ENCODE measurements at regions not wholly inside any gene's neighbourhood (a gene's known extent, or its start where the extent isn't known, plus 50 kb on each side); places are given as distances from the start of the nearest gene placed in this dataset.

- Histone ChIP-seq H3K27me3 (ENCODE audit: control insufficient read depth in 1 of 2, insufficient read depth in 2 of 2, low read length in 1 of 2) (no peaks in the 10 kb centered on the region), H3K9me3 (ENCODE audit: control insufficient read depth, low read length) (no peaks in the 10 kb centered on the region), H3K4me3 (ENCODE audit: low read length in 2 of 2) (no peak overlapping the region), H3K4me1 (ENCODE audit: control insufficient read depth in 1 of 2, insufficient read depth in 2 of 2, low read length in 2 of 2) (no peaks in the 10 kb centered on the region), H3K36me3 (ENCODE audit: control insufficient read depth in 1 of 2, insufficient read depth in 2 of 2, low read length in 1 of 2) (no peaks in the 10 kb centered on the region), H3K27ac (ENCODE audit: low read depth in 1 of 2, low read length in 2 of 2) (no peak overlapping the region)
- ATAC-seq (ENCODE audit: low FRiP score) (no peak), DNase-seq (no peak)
- WGBS, 2 donors = 49 to 56% methylated on average over 1 of the region's 1 CpG
- intact Hi-C loops (cut with DNase I) = no loop called here
These were observed 1077.3 kb upstream of the TMEFF2 start for GRCh38 chr2:193272011-193272410.

DNA sequence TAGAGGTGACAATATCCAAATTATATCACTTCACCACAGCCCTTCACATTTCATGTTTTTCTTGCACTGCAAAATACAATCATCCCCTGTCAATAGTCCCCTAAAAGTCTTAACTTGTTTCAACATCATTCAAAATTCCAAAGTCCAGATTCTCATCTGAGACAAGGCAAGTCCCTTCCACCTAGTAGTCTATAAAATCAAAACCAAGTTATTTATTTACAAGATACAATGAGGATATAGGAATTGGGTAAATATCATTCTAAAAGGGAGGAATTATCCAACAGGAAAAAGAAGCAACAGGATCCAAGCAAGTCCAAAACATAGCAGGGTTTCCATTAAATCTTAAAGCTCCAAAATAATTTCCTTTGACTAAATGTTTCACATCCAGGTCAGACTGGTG is 1076.1 kb upstream of the TMEFF2 start:
- Histone ChIP-seq H3K9me3 (ENCODE audit: control insufficient read depth, low read length) (no peaks in the 10 kb centered on the region), H3K36me3 (ENCODE audit: control insufficient read depth in 1 of 2, insufficient read depth in 2 of 2, low read length in 1 of 2) (no peaks in the 10 kb centered on the region), H3K4me1 (ENCODE audit: control insufficient read depth in 1 of 2, insufficient read depth in 2 of 2, low read length in 2 of 2) (no peaks in the 10 kb centered on the region), H3K27ac (ENCODE audit: low read depth in 1 of 2, low read length in 2 of 2) (no peak overlapping the region), H3K27me3 (ENCODE audit: control insufficient read depth in 1 of 2, insufficient read depth in 2 of 2, low read length in 1 of 2) (no peaks in the 10 kb centered on the region), H3K4me3 (ENCODE audit: low read length in 2 of 2) (no peak overlapping the region)
- DNase-seq = no peak
- no peak for ATAC-seq (ENCODE audit: low FRiP score)
- intact Hi-C loops (cut with DNase I) = no loop called here

DNA sequence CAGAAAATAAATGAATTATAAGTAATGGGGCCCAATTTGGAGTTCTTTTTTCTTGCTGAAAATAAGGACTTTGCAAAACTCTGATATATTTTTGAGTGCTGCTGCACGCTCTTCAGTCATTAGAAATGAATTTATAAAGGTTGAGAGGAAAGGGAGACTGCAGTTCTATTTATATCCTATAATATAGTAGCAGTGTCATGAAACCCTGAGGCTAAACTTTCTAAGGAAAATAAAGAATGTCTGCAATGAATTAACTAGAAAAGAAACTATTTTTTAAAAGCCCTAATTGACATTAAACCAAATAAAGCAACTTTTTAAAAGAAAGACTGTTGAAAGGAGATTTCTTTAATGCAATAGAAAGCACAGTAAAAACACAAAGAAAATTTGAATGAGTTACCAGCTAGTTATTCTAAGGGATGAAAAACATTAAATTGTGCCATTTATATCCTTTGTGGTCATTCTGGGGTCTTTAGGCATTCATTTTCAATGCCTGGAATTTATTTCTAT is 1072.8 kb upstream of the TMEFF2 start:
- WGBS, 2 donors = 9 to 20% methylated on average over 1 of the region's 1 CpG
- H3K9me3 ChIP-seq (ENCODE audit: control insufficient read depth, low read length) = no peaks in the 10 kb centered on the region
- no peaks in the 10 kb centered on the region for H3K36me3 ChIP-seq (ENCODE audit: control insufficient read depth in 1 of 2, insufficient read depth in 2 of 2, low read length in 1 of 2)
- no peaks in the 10 kb centered on the region for H3K4me1 ChIP-seq (ENCODE audit: control insufficient read depth in 1 of 2, insufficient read depth in 2 of 2, low read length in 2 of 2)
- no peak for ATAC-seq (ENCODE audit: low FRiP score)
- no peak for DNase-seq
- no peak overlapping the region for H3K27ac ChIP-seq (ENCODE audit: low read depth in 1 of 2, low read length in 2 of 2)
- intact Hi-C loops (cut with DNase I) = no loop called here
- H3K4me3 ChIP-seq (ENCODE audit: low read length in 2 of 2) = no peak overlapping the region
- H3K27me3 ChIP-seq (ENCODE audit: control insufficient read depth in 1 of 2, insufficient read depth in 2 of 2, low read length in 1 of 2) = no peaks in the 10 kb centered on the region

DNA sequence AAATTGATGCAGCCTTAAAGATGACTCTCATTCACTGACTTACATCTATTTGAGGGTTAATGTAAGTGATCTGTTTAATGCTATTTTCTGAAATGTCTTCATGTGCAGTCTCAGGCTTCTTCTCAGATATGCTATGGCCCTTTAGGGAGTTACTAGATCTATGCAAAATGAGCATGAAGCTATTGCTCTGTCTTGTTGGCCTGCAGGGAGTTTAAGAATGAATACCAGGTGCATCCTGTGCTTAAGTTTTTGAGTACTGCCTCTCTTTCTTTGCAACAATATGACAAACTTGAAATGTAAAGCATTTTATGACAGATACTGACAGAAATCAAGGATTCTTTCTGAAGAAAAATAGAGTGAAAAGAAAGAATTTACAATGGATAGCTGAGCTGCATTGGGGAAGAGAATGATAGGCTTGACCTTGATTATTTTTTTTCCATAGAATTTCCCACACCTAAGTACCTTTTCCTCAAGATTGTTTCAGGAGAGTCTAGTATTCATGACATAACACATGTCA is 1058.3 kb upstream of the TMEFF2 start:
- Histone ChIP-seq H3K27ac (ENCODE audit: low read depth in 1 of 2, low read length in 2 of 2) (no peak overlapping the region), H3K27me3 (ENCODE audit: control insufficient read depth in 1 of 2, insufficient read depth in 2 of 2, low read length in 1 of 2) (no peaks in the 10 kb centered on the region), H3K36me3 (ENCODE audit: control insufficient read depth in 1 of 2, insufficient read depth in 2 of 2, low read length in 1 of 2) (no peaks in the 10 kb centered on the region), H3K4me3 (ENCODE audit: low read length in 2 of 2) (no peak overlapping the region), H3K4me1 (ENCODE audit: control insufficient read depth in 1 of 2, insufficient read depth in 2 of 2, low read length in 2 of 2) (no peaks in the 10 kb centered on the region), H3K9me3 (ENCODE audit: control insufficient read depth, low read length) (no peaks in the 10 kb centered on the region)
- intact Hi-C loops (cut with DNase I) = no loop called here
- no peak for DNase-seq
- ATAC-seq (ENCODE audit: low FRiP score) = no peak

DNA sequence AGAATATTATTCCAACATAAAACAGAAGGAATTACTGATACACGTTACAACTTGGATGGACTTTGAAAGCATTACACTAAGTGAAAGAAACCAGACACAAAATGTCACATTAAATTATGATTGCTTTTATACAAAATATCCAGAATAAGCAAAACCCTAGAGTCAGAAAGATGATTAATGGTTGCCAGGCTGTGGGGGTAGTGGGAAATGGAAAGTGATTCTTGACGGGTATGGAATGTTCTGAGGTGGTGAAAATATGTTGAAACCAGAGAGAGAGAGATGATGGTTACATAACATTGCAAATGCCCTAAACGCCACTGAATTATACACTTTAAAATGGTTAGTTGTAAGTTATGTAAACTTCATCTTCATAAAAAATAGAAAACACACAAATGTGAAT is 1057.2 kb upstream of the TMEFF2 start:
- no peak overlapping the region for H3K27ac ChIP-seq (ENCODE audit: low read depth in 1 of 2, low read length in 2 of 2)
- WGBS, 2 donors = 4 to 5% methylated on average over 3 of the region's 3 CpGs
- DNase-seq (no peak), ATAC-seq (ENCODE audit: low FRiP score) (no peak)
- intact Hi-C loops (cut with DNase I) = no loop called here
- H3K4me3 ChIP-seq (ENCODE audit: low read length in 2 of 2) = no peak overlapping the region
- H3K27me3 ChIP-seq (ENCODE audit: control insufficient read depth in 1 of 2, insufficient read depth in 2 of 2, low read length in 1 of 2) = no peaks in the 10 kb centered on the region
- no peaks in the 10 kb centered on the region for H3K36me3 ChIP-seq (ENCODE audit: control insufficient read depth in 1 of 2, insufficient read depth in 2 of 2, low read length in 1 of 2)
- H3K4me1 ChIP-seq (ENCODE audit: control insufficient read depth in 1 of 2, insufficient read depth in 2 of 2, low read length in 2 of 2) = no peaks in the 10 kb centered on the region
- H3K9me3 ChIP-seq (ENCODE audit: control insufficient read depth, low read length) = no peaks in the 10 kb centered on the region

- Histone ChIP-seq H3K36me3 (ENCODE audit: control insufficient read depth in 1 of 2, insufficient read depth in 2 of 2, low read length in 1 of 2) (no peaks in the 10 kb centered on the region), H3K27me3 (ENCODE audit: control insufficient read depth in 1 of 2, insufficient read depth in 2 of 2, low read length in 1 of 2) (no peaks in the 10 kb centered on the region), H3K4me1 (ENCODE audit: control insufficient read depth in 1 of 2, insufficient read depth in 2 of 2, low read length in 2 of 2) (no peaks in the 10 kb centered on the region), H3K9me3 (ENCODE audit: control insufficient read depth, low read length) (no peaks in the 10 kb centered on the region), H3K4me3 (ENCODE audit: low read length in 2 of 2) (no peak overlapping the region), H3K27ac (ENCODE audit: low read depth in 1 of 2, low read length in 2 of 2) (no peak overlapping the region)
- DNase-seq (no peak), ATAC-seq (ENCODE audit: low FRiP score) (no peak)
- intact Hi-C loops (cut with DNase I) = no loop called here
These were observed 1055.7 kb upstream of the TMEFF2 start for GRCh38 chr2:193250389-193250788.

- Histone ChIP-seq H3K9me3 (ENCODE audit: control insufficient read depth, low read length) (no peaks in the 10 kb centered on the region), H3K4me1 (ENCODE audit: control insufficient read depth in 1 of 2, insufficient read depth in 2 of 2, low read length in 2 of 2) (no peaks in the 10 kb centered on the region), H3K27ac (ENCODE audit: low read depth in 1 of 2, low read length in 2 of 2) (no peak overlapping the region), H3K36me3 (ENCODE audit: control insufficient read depth in 1 of 2, insufficient read depth in 2 of 2, low read length in 1 of 2) (no peaks in the 10 kb centered on the region), H3K27me3 (ENCODE audit: control insufficient read depth in 1 of 2, insufficient read depth in 2 of 2, low read length in 1 of 2) (no peaks in the 10 kb centered on the region), H3K4me3 (ENCODE audit: low read length in 2 of 2) (no peak overlapping the region)
- DNase-seq (no peak), ATAC-seq (ENCODE audit: low FRiP score) (no peak)
- WGBS, 2 donors = 80 to 84% methylated on average over 1 of the region's 1 CpG
- intact Hi-C loops (cut with DNase I) = no loop called here
These were observed 1046.0 kb upstream of the TMEFF2 start for GRCh38 chr2:193240752-193241151.

DNA sequence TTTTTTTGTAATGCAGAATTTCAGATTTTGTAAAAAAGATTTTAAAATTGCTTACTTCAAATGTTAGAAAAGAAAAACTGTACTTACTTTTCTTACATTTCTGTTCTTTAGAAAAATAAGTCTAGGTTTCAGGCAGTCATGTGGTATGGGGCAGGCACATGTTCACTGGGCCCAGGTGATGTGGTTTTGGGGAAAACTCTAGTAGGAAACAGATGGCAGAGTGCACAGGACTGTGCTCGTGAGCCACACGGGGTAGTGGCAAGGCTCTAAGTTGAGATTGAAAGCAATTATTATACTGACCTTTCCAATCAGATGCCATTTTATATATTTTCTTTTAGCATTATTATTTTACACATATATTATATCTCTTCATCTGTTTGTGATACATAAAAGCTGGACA is 1036.9 kb upstream of the TMEFF2 start:
- no peaks in the 10 kb centered on the region for H3K4me1 ChIP-seq (ENCODE audit: control insufficient read depth in 1 of 2, insufficient read depth in 2 of 2, low read length in 2 of 2)
- no peak overlapping the region for H3K27ac ChIP-seq (ENCODE audit: low read depth in 1 of 2, low read length in 2 of 2)
- ATAC-seq (ENCODE audit: low FRiP score) = no peak
- H3K9me3 ChIP-seq (ENCODE audit: control insufficient read depth, low read length) = no peaks in the 10 kb centered on the region
- intact Hi-C loops (cut with DNase I) = no loop called here
- H3K4me3 ChIP-seq (ENCODE audit: low read length in 2 of 2) = no peak overlapping the region
- no peak for DNase-seq
- WGBS, 2 donors = 79 to 80% methylated on average over 2 of the region's 2 CpGs
- H3K36me3 ChIP-seq (ENCODE audit: control insufficient read depth in 1 of 2, insufficient read depth in 2 of 2, low read length in 1 of 2) = no peaks in the 10 kb centered on the region
- H3K27me3 ChIP-seq (ENCODE audit: control insufficient read depth in 1 of 2, insufficient read depth in 2 of 2, low read length in 1 of 2) = no peaks in the 10 kb centered on the region

GRCh38 chr2:193228276-193228675 is 1033.5 kb upstream of the TMEFF2 start:
- 82% methylated on average over 1 of the region's 1 CpG for WGBS, 2 donors
- DNase-seq (no peak), ATAC-seq (ENCODE audit: low FRiP score) (no peak)
- H3K27ac ChIP-seq (ENCODE audit: low read depth in 1 of 2, low read length in 2 of 2) = no peak overlapping the region
- H3K4me1 ChIP-seq (ENCODE audit: control insufficient read depth in 1 of 2, insufficient read depth in 2 of 2, low read length in 2 of 2) = no peaks in the 10 kb centered on the region
- H3K4me3 ChIP-seq (ENCODE audit: low read length in 2 of 2) = no peak overlapping the region
- intact Hi-C loops (cut with DNase I) = no loop called here
- H3K36me3 ChIP-seq (ENCODE audit: control insufficient read depth in 1 of 2, insufficient read depth in 2 of 2, low read length in 1 of 2) = no peaks in the 10 kb centered on the region
- H3K27me3 ChIP-seq (ENCODE audit: control insufficient read depth in 1 of 2, insufficient read depth in 2 of 2, low read length in 1 of 2) = no peaks in the 10 kb centered on the region
- no peaks in the 10 kb centered on the region for H3K9me3 ChIP-seq (ENCODE audit: control insufficient read depth, low read length)

Data from aorta (tissue), 5 donors.